Cardiac fibroblast (primary cell): ENCODE measurements at regions not wholly inside any gene's neighbourhood (a gene's known extent, or its start where the extent isn't known, plus 50 kb on each side); places are given as distances from the start of the nearest gene placed in this dataset.
A peak's percentile ranks its signal among the peaks of the same experiment; 100 is the strongest.

Source experiments
- DNase-seq, 2 donors: peaks; one replicate each; pipeline versions ENCODE4 v3.0.0 to v3.0.0-alpha.2; 2010; ENCODE audit warnings: low read depth in 2 of 2
- H3K4me3 ChIP-seq, 2 donors: replicated peaks in 1 of 2; 1 replicate in 1 of 2; 2 replicates in 1 of 2; pipeline ENCODE4 v1.5.1; 2011; ENCODE audit warnings: low read depth in 2 of 2, low read length in 2 of 2, mild to moderate bottlenecking in 2 of 2, moderate library complexity in 1 of 2
- CTCF ChIP-seq: IDR thresholded peaks from one replicate; pipeline ENCODE4 v1.5.1; 2011; ENCODE audit warnings: low read depth, mild to moderate bottlenecking, low read length, inconsistent platforms

GRCh38 chr14:86464341-86464740 is 934.4 kb downstream of the FLRT2 start:
- no peak overlapping the region for H3K4me3 ChIP-seq
- no peak for DNase-seq
- no peak for TF ChIP-seq CTCF

DNA sequence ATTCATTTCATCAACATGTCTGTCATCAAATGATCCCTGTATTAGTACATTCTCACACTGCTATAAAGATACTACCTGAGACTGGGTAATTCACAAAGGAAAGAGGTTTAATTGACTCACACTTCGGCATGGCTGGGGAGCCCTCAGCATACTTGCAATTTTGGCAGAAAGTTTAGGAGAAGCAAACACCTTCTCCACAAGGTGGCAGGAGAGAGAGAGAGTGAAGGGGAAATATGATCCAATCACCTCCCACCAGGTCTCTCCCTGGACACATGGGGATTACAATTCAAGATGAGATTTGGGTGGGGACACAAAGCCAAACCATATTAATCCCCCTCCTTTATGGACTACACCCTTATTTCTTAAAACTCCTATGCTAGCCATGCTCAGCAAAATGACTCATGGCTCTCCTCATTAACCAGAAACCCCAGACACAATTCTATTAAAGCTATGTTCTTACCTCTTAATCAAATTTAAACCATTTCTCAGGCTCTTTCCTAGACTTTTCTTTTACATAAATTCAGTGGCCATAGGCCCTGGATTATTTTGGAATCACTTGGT is 932.3 kb downstream of the FLRT2 start:
- peak; percentile 26 for TF ChIP-seq CTCF
- H3K4me3 ChIP-seq: no peak overlapping the region
- peak; percentile 19 to 48 for DNase-seq

- no peak overlapping the region for H3K4me3 ChIP-seq
- no peak for DNase-seq
- no peak for TF ChIP-seq CTCF
Measured at GRCh38 chr14:86457481-86458135, 927.7 kb downstream of the FLRT2 start.

DNA sequence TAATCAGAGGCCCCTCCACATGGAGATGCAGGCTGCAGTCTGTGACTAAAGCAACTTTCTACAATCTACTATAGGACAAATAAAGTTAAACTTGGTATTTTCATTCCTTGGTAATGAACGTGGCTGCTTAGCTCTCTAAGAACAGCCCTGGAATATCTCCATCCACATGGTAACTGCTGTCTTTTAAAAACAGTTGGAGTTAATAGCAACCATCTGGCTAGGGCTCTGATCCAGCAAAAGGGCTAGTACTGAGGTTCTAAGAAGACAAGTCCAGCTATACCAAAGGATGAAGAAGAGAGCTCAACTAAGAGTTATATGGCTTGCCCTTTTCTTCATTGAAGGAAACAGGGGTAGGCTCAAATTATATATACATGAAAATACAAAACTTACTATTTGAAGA is 920.1 kb downstream of the FLRT2 start:
- DNase-seq: no peak
- no peak for TF ChIP-seq CTCF
- H3K4me3 ChIP-seq: no peak overlapping the region

DNA sequence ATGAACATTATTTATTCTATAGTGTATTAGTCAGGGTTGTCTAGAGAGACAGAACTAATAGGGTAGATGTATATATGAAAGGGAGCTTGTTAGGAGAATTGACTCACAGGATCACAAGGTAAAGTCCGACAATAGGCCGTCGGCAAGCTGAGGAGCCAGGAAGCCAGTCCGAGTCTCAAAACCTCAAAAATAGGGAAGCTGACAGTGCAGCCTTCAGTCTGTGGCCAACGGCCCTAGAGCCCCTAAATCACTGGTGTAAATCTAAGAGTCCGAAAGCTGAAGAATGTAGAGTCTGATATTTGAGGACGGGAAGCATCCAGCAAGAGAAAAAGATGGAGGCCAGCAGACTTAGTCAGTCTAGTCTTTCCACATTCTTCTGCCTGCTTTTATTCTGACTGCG is 912.2 kb downstream of the FLRT2 start:
- no peak overlapping the region for H3K4me3 ChIP-seq
- DNase-seq: no peak
- no peak for TF ChIP-seq CTCF

DNA sequence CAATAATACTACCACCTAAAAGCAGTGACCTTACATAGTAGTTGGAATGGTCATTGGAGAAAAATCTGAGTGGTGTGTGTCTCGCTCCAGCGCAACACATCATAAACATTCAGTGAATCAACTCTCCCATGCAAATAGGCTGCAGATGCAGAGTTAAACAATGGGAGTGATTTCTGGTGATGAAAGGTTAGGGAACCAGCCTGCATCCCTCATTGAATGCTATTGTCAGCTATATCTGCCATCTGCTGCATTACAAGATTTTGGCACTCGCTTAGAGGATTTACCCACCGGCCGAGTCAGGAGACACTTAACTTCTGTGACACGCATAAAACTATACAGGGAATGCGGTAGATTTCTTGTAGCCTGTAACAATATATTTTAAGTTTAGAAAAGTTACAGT is 900.9 kb downstream of the FLRT2 start:
- TF ChIP-seq CTCF: no peak
- DNase-seq: no peak
- H3K4me3 ChIP-seq: no peak overlapping the region

GRCh38 chr14:86423214-86423613 is 893.3 kb downstream of the FLRT2 start:
- DNase-seq: no peak
- no peak overlapping the region for H3K4me3 ChIP-seq
- no peak for TF ChIP-seq CTCF
